ENCODE measurements at regions not wholly inside any gene's neighbourhood (a gene's known extent, or its start where the extent isn't known, plus 50 kb on each side); places are given as distances from the start of the nearest gene placed in this dataset.

- Mint-ChIP-seq H3K4me1 (no peaks in the 10 kb centered on the region), H3K4me3 (no peak overlapping the region), H3K36me3 (ENCODE audit: insufficient read depth in 1 of 3, low read depth in 3 of 3) (no peaks in the 10 kb centered on the region), H3K9me3 (peaks cover 5 to 9% of the 10 kb centered on the region in 2 experiments; a peak in 3 of 5 replicates), H3K27me3 (ENCODE audit: low read depth) (no peaks in the 10 kb centered on the region; the same call in 1 of the 2 replicates), H3K27ac (no peak overlapping the region)
- DNase-seq: peak; percentile 25
- Histone ChIP-seq H4K8ac (replicated peaks; ENCODE audit: insufficient read length, low read depth, low read length) (no peak overlapping the region), H2BK120ac (ENCODE audit: low read depth, low read length, poor library complexity, severe bottlenecking) (no peak overlapping the region), H2AK5ac (ENCODE audit: insufficient read length, low read length) (no peak overlapping the region), H2BK15ac (ENCODE audit: low read depth, low read length) (no peak overlapping the region), H3K9me3 (ENCODE audit: control insufficient read depth, low read depth, low read length) (no peaks in the 10 kb centered on the region), H2BK12ac (ENCODE audit: insufficient read length, low read depth, low read length) (no peak overlapping the region), H3K27me3 (ENCODE audit: insufficient read depth, low read length) (no peaks in the 10 kb centered on the region), H3K4ac (ENCODE audit: low read depth, low read length) (no peak overlapping the region), H3K79me2 (ENCODE audit: insufficient read depth, low read length) (no peaks in the 10 kb centered on the region), H3K27ac (ENCODE audit: insufficient read length, low read depth, low read length) (no peak overlapping the region), H3K18ac (ENCODE audit: insufficient read length, low read depth, low read length) (no peak overlapping the region), H2BK20ac (ENCODE audit: low read depth, low read length, poor library complexity, severe bottlenecking) (no peak overlapping the region), H2BK5ac (ENCODE audit: insufficient read length, low read length) (no peak overlapping the region), H3K56ac (ENCODE audit: insufficient read length, low read depth, low read length) (no peak overlapping the region), H4K20me1 (ENCODE audit: control insufficient read depth, insufficient read depth, insufficient read length) (peaks cover 2% of the 10 kb centered on the region), H3K14ac (ENCODE audit: insufficient read depth, low read length) (no peak overlapping the region), H3K23ac (ENCODE audit: insufficient read length, low read depth, low read length) (no peak overlapping the region), H3K23me2 (ENCODE audit: insufficient read length, low read depth, low read length, poor library complexity, severe bottlenecking) (no peaks in the 10 kb centered on the region), H3K4me2 (ENCODE audit: insufficient read depth, insufficient read length, low read length) (no peak overlapping the region), H2AFZ (ENCODE audit: low read length) (no peak overlapping the region), H3K4me1 (ENCODE audit: insufficient read depth, low read length) (no peaks in the 10 kb centered on the region), H3T11ph (ENCODE audit: low read length) (no peak overlapping the region), H3K9ac (ENCODE audit: extremely low read depth, insufficient read length, low read length) (no peak overlapping the region), H4K5ac (ENCODE audit: insufficient read length, low read depth, low read length) (no peak overlapping the region), H3K79me1 (ENCODE audit: insufficient read depth, low read depth, low read length, poor library complexity, severe bottlenecking) (no peaks in the 10 kb centered on the region), H4K91ac (ENCODE audit: insufficient read length, low read depth, low read length) (no peak overlapping the region)
- WGBS (ENCODE audit: extremely low coverage, insufficient read length, low lambda C conversion rate): no CpG with 5 or more reads among the region's 14 CpGs
- TF ChIP-seq, protein P1, sequence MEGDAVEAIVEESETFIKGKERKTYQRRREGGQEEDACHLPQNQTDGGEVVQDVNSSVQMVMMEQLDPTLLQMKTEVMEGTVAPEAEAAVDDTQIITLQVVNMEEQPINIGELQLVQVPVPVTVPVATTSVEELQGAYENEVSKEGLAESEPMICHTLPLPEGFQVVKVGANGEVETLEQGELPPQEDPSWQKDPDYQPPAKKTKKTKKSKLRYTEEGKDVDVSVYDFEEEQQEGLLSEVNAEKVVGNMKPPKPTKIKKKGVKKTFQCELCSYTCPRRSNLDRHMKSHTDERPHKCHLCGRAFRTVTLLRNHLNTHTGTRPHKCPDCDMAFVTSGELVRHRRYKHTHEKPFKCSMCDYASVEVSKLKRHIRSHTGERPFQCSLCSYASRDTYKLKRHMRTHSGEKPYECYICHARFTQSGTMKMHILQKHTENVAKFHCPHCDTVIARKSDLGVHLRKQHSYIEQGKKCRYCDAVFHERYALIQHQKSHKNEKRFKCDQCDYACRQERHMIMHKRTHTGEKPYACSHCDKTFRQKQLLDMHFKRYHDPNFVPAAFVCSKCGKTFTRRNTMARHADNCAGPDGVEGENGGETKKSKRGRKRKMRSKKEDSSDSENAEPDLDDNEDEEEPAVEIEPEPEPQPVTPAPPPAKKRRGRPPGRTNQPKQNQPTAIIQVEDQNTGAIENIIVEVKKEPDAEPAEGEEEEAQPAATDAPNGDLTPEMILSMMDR (conservative IDR thresholded peaks at IDR 0.05): no peak
Observed at GRCh38 chr10:131842351-131843088, 58.3 kb upstream of the PPP2R2D start.
